H1 (cell line): ENCODE measurements at regions not wholly inside any gene's neighbourhood (a gene's known extent, or its start where the extent isn't known, plus 50 kb on each side); places are given as distances from the start of the nearest gene placed in this dataset.

Experiments used
- EP300 ChIP-seq, 2 experiments: IDR thresholded peaks; 1 replicate in 1 of 2; 2 replicates in 1 of 2; pipeline ENCODE4 v1.6.1; 2011 to 2012; ENCODE audit warnings: low read depth in 2 of 2, low read length in 2 of 2, mild to moderate bottlenecking in 2 of 2, borderline replicate concordance in 1 of 2, inconsistent platforms in 1 of 2, moderate library complexity in 1 of 2
- KDM1A ChIP-seq: fragments of 200-600, 300-600 bp; sonication (generic); IDR thresholded peaks from 2 replicates; pipeline ENCODE4 v1.7.1; 2016; ENCODE audit warnings: mild to moderate bottlenecking, low read length, borderline replicate concordance
- NANOG ChIP-seq: IDR thresholded peaks from 2 replicates; pipeline ENCODE4 v1.6.1; 2011; ENCODE audit warnings: low read length, low read depth, mild to moderate bottlenecking, inconsistent platforms; ENCODE audit not compliant: insufficient read depth, poor library complexity, severe bottlenecking
- NRF1 ChIP-seq: IDR thresholded peaks from 2 replicates; pipeline ENCODE4 v1.6.1; 2011; ENCODE audit warnings: mild to moderate bottlenecking, low read depth, low read length, improper control_type of control experiment
- POLR2AphosphoS5 ChIP-seq: IDR thresholded peaks from 2 replicates; pipeline ENCODE4 v1.6.1; 2011; ENCODE audit warnings: low read depth, low read length
- RFX5 ChIP-seq: IDR thresholded peaks from 2 replicates; pipeline ENCODE4 v1.6.1; 2011; ENCODE audit warnings: low read depth, low read length, improper control_type of control experiment, borderline replicate concordance
- RXRA ChIP-seq: IDR thresholded peaks from 2 replicates; pipeline ENCODE4 v1.6.1; 2011; ENCODE audit warnings: low read depth, mild to moderate bottlenecking, low read length, moderate library complexity; ENCODE audit not compliant: insufficient read depth
- SP2 ChIP-seq: IDR thresholded peaks from 2 replicates; pipeline ENCODE4 v1.6.1; 2012; ENCODE audit warnings: mild to moderate bottlenecking, low read length, inconsistent platforms
- SRF ChIP-seq: IDR thresholded peaks from 2 replicates; pipeline ENCODE4 v1.6.1; 2011; ENCODE audit warnings: mild to moderate bottlenecking, low read depth, low read length, moderate library complexity
- TCF12 ChIP-seq: IDR thresholded peaks from 2 replicates; pipeline ENCODE4 v1.6.1; 2011; ENCODE audit warnings: low read depth, mild to moderate bottlenecking, low read length
- TF ChIP-seq, protein P1 (sequence below): fragments of 300-600 bp; sonication (generic); IDR thresholded peaks from 2 replicates; pipeline ENCODE4 v1.7.1; 2012; ENCODE audit warnings: low read length, moderate library complexity, mild to moderate bottlenecking, inconsistent platforms; ENCODE audit not compliant: insufficient replicate concordance
- TF ChIP-seq, protein P2 (sequence below): IDR thresholded peaks from 2 replicates; pipeline ENCODE4 v1.6.1; 2012; ENCODE audit warnings: inconsistent platforms

DNA sequence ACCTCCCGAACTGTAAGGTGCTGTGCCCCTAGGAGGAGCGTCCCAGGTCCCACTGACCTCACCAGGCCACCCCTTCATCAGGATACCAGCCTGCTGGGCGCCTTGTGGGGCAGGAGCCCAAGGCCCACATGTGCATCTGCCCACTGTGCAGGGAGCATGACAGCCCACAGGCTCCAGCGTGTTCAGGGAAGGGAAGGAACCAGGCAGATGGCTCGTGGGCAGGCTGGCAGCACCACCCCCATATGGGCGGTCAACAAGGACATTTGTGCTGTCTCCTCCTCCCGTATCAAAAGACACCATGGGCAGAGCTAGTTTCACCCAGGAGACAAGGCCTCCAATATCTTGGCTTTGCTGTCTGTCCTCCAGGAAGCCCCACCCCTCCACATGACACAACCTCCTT is 85.5 kb upstream of the PPP1R26 start (continued):
- TF ChIP-seq, protein P1, sequence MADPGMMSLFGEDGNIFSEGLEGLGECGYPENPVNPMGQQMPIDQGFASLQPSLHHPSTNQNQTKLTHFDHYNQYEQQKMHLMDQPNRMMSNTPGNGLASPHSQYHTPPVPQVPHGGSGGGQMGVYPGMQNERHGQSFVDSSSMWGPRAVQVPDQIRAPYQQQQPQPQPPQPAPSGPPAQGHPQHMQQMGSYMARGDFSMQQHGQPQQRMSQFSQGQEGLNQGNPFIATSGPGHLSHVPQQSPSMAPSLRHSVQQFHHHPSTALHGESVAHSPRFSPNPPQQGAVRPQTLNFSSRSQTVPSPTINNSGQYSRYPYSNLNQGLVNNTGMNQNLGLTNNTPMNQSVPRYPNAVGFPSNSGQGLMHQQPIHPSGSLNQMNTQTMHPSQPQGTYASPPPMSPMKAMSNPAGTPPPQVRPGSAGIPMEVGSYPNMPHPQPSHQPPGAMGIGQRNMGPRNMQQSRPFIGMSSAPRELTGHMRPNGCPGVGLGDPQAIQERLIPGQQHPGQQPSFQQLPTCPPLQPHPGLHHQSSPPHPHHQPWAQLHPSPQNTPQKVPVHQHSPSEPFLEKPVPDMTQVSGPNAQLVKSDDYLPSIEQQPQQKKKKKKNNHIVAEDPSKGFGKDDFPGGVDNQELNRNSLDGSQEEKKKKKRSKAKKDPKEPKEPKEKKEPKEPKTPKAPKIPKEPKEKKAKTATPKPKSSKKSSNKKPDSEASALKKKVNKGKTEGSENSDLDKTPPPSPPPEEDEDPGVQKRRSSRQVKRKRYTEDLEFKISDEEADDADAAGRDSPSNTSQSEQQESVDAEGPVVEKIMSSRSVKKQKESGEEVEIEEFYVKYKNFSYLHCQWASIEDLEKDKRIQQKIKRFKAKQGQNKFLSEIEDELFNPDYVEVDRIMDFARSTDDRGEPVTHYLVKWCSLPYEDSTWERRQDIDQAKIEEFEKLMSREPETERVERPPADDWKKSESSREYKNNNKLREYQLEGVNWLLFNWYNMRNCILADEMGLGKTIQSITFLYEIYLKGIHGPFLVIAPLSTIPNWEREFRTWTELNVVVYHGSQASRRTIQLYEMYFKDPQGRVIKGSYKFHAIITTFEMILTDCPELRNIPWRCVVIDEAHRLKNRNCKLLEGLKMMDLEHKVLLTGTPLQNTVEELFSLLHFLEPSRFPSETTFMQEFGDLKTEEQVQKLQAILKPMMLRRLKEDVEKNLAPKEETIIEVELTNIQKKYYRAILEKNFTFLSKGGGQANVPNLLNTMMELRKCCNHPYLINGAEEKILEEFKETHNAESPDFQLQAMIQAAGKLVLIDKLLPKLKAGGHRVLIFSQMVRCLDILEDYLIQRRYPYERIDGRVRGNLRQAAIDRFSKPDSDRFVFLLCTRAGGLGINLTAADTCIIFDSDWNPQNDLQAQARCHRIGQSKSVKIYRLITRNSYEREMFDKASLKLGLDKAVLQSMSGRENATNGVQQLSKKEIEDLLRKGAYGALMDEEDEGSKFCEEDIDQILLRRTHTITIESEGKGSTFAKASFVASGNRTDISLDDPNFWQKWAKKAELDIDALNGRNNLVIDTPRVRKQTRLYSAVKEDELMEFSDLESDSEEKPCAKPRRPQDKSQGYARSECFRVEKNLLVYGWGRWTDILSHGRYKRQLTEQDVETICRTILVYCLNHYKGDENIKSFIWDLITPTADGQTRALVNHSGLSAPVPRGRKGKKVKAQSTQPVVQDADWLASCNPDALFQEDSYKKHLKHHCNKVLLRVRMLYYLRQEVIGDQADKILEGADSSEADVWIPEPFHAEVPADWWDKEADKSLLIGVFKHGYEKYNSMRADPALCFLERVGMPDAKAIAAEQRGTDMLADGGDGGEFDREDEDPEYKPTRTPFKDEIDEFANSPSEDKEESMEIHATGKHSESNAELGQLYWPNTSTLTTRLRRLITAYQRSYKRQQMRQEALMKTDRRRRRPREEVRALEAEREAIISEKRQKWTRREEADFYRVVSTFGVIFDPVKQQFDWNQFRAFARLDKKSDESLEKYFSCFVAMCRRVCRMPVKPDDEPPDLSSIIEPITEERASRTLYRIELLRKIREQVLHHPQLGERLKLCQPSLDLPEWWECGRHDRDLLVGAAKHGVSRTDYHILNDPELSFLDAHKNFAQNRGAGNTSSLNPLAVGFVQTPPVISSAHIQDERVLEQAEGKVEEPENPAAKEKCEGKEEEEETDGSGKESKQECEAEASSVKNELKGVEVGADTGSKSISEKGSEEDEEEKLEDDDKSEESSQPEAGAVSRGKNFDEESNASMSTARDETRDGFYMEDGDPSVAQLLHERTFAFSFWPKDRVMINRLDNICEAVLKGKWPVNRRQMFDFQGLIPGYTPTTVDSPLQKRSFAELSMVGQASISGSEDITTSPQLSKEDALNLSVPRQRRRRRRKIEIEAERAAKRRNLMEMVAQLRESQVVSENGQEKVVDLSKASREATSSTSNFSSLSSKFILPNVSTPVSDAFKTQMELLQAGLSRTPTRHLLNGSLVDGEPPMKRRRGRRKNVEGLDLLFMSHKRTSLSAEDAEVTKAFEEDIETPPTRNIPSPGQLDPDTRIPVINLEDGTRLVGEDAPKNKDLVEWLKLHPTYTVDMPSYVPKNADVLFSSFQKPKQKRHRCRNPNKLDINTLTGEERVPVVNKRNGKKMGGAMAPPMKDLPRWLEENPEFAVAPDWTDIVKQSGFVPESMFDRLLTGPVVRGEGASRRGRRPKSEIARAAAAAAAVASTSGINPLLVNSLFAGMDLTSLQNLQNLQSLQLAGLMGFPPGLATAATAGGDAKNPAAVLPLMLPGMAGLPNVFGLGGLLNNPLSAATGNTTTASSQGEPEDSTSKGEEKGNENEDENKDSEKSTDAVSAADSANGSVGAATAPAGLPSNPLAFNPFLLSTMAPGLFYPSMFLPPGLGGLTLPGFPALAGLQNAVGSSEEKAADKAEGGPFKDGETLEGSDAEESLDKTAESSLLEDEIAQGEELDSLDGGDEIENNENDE = no peak
- TF ChIP-seq EP300 (IDR thresholded peaks at IDR 0.05; ENCODE audit: borderline replicate concordance in 1 of 2, low read depth in 2 of 2, low read length in 2 of 2) = no peak
- no peak for TF ChIP-seq POLR2AphosphoS5
- no peak for TF ChIP-seq RXRA
- TF ChIP-seq, protein P2, sequence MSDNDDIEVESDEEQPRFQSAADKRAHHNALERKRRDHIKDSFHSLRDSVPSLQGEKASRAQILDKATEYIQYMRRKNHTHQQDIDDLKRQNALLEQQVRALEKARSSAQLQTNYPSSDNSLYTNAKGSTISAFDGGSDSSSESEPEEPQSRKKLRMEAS = no peak
- no peak for TF ChIP-seq KDM1A
- TF ChIP-seq NRF1 = no peak
- no peak for TF ChIP-seq SRF
- no peak for TF ChIP-seq SP2
- TF ChIP-seq TCF12 = no peak
- no peak for TF ChIP-seq NANOG
- no peak for TF ChIP-seq RFX5
